Cardiac fibroblast (primary cell): ENCODE measurements at regions not wholly inside any gene's neighbourhood (a gene's known extent, or its start where the extent isn't known, plus 50 kb on each side); places are given as distances from the start of the nearest gene placed in this dataset.

Source experiments
- DNase-seq, 2 donors: peaks; one replicate each; pipeline versions ENCODE4 v3.0.0 to v3.0.0-alpha.2; 2010; ENCODE audit warnings: low read depth in 2 of 2
- H3K4me3 ChIP-seq, 2 donors: replicated peaks in 1 of 2; 1 replicate in 1 of 2; 2 replicates in 1 of 2; pipeline ENCODE4 v1.5.1; 2011; ENCODE audit warnings: low read depth in 2 of 2, low read length in 2 of 2, mild to moderate bottlenecking in 2 of 2, moderate library complexity in 1 of 2
- TF ChIP-seq, protein P1 (sequence below): IDR thresholded peaks from one replicate; pipeline ENCODE4 v1.5.1; 2011; ENCODE audit warnings: low read depth, mild to moderate bottlenecking, low read length, inconsistent platforms

GRCh38 chr4:67092351-67092750, 453.0 kb downstream of the CENPC start:
- TF ChIP-seq, protein P1, sequence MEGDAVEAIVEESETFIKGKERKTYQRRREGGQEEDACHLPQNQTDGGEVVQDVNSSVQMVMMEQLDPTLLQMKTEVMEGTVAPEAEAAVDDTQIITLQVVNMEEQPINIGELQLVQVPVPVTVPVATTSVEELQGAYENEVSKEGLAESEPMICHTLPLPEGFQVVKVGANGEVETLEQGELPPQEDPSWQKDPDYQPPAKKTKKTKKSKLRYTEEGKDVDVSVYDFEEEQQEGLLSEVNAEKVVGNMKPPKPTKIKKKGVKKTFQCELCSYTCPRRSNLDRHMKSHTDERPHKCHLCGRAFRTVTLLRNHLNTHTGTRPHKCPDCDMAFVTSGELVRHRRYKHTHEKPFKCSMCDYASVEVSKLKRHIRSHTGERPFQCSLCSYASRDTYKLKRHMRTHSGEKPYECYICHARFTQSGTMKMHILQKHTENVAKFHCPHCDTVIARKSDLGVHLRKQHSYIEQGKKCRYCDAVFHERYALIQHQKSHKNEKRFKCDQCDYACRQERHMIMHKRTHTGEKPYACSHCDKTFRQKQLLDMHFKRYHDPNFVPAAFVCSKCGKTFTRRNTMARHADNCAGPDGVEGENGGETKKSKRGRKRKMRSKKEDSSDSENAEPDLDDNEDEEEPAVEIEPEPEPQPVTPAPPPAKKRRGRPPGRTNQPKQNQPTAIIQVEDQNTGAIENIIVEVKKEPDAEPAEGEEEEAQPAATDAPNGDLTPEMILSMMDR: no peak
- no peak for DNase-seq
- no peak overlapping the region for H3K4me3 ChIP-seq

DNA sequence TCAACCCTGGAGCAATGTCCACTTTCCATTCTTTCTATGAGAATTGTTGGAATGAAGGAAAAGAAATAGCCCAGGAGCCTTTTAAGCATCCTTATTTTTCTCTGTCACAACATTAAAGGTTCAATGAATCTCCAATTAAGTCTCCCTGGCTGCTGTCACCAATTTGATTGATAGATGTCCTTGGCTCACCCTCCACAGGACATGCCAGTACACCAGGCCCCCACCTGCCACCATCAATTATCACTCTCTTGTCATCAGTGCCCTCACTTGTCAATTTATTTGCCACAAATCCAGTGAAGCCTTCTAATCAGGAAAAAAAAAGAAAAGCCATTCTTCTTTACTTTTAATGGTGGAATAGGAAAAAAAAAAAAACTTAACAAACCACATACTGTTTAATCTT, 453.6 kb downstream of the CENPC start:
- TF ChIP-seq, protein P1: no peak
- no peak for DNase-seq
- H3K4me3 ChIP-seq: no peak overlapping the region

- TF ChIP-seq, protein P1: peak; percentile 43
- peak; percentile 4 to 34 for DNase-seq
- H3K4me3 ChIP-seq: no peak overlapping the region
These were observed 457.4 kb downstream of the CENPC start for GRCh38 chr4:67087897-67088296.

GRCh38 chr4:67084783-67085182, 460.5 kb downstream of the CENPC start:
- TF ChIP-seq, protein P1: no peak
- no peak for DNase-seq
- H3K4me3 ChIP-seq: no peak overlapping the region

- TF ChIP-seq, protein P1: no peak
- H3K4me3 ChIP-seq: no peak overlapping the region
- no peak for DNase-seq
These were observed 461.8 kb downstream of the CENPC start for GRCh38 chr4:67083496-67083895.

GRCh38 chr4:67082746-67083145, 462.6 kb downstream of the CENPC start:
- no peak overlapping the region for H3K4me3 ChIP-seq
- TF ChIP-seq, protein P1: no peak
- no peak for DNase-seq

DNA sequence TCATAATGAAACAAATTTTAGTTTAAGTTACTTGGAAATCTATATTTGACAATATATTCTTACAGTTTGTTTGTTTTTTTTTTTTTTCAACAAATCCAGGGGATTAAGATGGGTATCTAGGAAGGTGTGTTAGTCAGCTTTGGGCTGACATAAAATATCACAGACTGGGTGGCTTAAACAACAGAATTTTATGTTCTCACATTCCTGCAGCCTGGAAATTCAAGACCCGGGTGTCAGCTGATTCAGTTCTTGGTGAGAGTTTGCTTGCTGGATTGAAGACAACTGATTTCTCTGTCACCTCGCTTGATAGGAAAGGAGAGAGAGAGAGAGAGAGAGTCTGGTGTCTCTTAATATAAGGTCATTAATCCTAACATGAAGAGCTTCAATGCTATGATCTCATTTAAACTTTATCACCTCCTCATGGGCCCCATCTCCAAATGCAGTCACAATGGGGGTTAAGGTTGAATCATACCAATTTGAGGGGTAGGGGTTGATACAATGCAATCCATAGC, 465.2 kb downstream of the CENPC start:
- H3K4me3 ChIP-seq: no peak overlapping the region
- DNase-seq: no peak
- TF ChIP-seq, protein P1: no peak
